Spleen (tissue), 11 donors: ENCODE measurements at regions not wholly inside any gene's neighbourhood (a gene's known extent, or its start where the extent isn't known, plus 50 kb on each side); places are given as distances from the start of the nearest gene placed in this dataset.
"Not testable (repeated sequence)": the region's sequence is repeated elsewhere in the genome, so short reads cannot be mapped to it uniquely, and the experiment has no call there.

Source experiments
- DNase-seq: peaks from one replicate; pipeline ENCODE4 v3.0.0-alpha.2; 2020
- H3K27ac ChIP-seq, 8 donors: fragments of 200-600 bp; sonication (generic) in 7 of 8; 1 replicate in 4 of 8; 2 replicates in 4 of 8; pipeline versions ENCODE4 v1.5.0 to v1.8.0; 2016 to 2021; ENCODE audit warnings: inconsistent platforms in 4 of 8, mild to moderate bottlenecking in 4 of 8, moderate library complexity in 1 of 8
- H3K27me3 ChIP-seq, 7 donors: fragments of 200-600 bp; sonication (generic) in 6 of 7; replicated peaks in 1 of 7; 1 replicate in 4 of 7; 2 replicates in 3 of 7; pipeline versions ENCODE4 v1.5.0 to v1.8.0; 2016 to 2021; ENCODE audit warnings: inconsistent platforms in 3 of 7, mild to moderate bottlenecking in 1 of 7
- H3K36me3 ChIP-seq, 6 donors: fragments of 200-600 bp; sonication (generic) in 5 of 6; 1 replicate in 4 of 6; 2 replicates in 2 of 6; pipeline versions ENCODE4 v1.5.0 to v1.8.0; 2016 to 2021; ENCODE audit warnings: inconsistent platforms in 2 of 6
- H3K4me1 ChIP-seq, 6 donors: fragments of 200-600 bp; sonication (generic) in 5 of 6; 1 replicate in 3 of 6; 2 replicates in 3 of 6; pipeline versions ENCODE4 v1.5.0 to v1.8.0; 2016 to 2021; ENCODE audit warnings: inconsistent platforms in 3 of 6
- H3K4me3 ChIP-seq, 8 donors: fragments of 200-600 bp; sonication (generic) in 7 of 8; 1 replicate in 4 of 8; 2 replicates in 4 of 8; pipeline versions ENCODE4 v1.5.0 to v1.8.0; 2016 to 2021; ENCODE audit warnings: inconsistent platforms in 4 of 8, mild to moderate bottlenecking in 4 of 8, moderate library complexity in 2 of 8
- H3K9me3 ChIP-seq, 8 donors: fragments of 200-600 bp; sonication (generic) in 7 of 8; 1 replicate in 4 of 8; 2 replicates in 4 of 8; pipeline versions ENCODE4 v1.5.0 to v1.8.0; 2016 to 2021; ENCODE audit warnings: inconsistent platforms in 4 of 8
- POLR2A ChIP-seq, 3 donors: fragments of 450-650 bp; IDR thresholded peaks; one replicate each; pipeline ENCODE4 v1.5.1; 2017; ENCODE audit warnings: antibody characterized with exemption in 3 of 3, mild to moderate bottlenecking in 1 of 3
- POLR2AphosphoS5 ChIP-seq, 3 donors: sonication (generic); formaldehyde crosslinking; IDR thresholded peaks; one replicate each; pipeline ENCODE4 v1.5.1; 2017; ENCODE audit warnings: antibody characterized with exemption in 3 of 3
- WGBS, 5 donors: extraction: QIAGEN DNeasy Blood & Tissue Kit in 3 of 5; methylation state at CpG; one replicate each; pipeline versions ENCODE4 v1.1.5 to v1.1.7; 2013 to 2018; 5-methylcytosine and 5-hydroxymethylcytosine counted together
- intact Hi-C: fragments of 100-400 bp; cut with DNase I; formaldehyde crosslinking; loops from one replicate; pipeline ENCODE4 v1.15.0; 2023; ENCODE audit warnings: low total_unique reads
- TF ChIP-seq, protein P1 (sequence below), 11 experiments: fragments of 200-600 bp in 7 of 11; fragments of 450-650 bp in 4 of 11; sonication (generic) in 4 of 11; IDR thresholded peaks in 8 of 11; conservative IDR thresholded peaks in 3 of 11; 1 replicate in 7 of 11; 2 replicates in 4 of 11; pipeline versions ENCODE4 v1.4.0 to v1.8.0; 2016 to 2021; ENCODE audit warnings: antibody characterized with exemption in 11 of 11, inconsistent platforms in 4 of 11, mild to moderate bottlenecking in 1 of 11
- donor health status: healthy with polysubstance abuse.
- donor health status: DM: no; HTN: no; CAD: no; lungs with moderate emphysema.
- donor health status: DM: no; HTN: no; CAD: no.
- donor health status: Bipolar disorder and iron deficiency.
- donor health status: healthy.
- donor health status: DM: no; HTN: no; CAD: no.
- donor health status: DM: yes; HTN: yes; CAD: no.

DNA sequence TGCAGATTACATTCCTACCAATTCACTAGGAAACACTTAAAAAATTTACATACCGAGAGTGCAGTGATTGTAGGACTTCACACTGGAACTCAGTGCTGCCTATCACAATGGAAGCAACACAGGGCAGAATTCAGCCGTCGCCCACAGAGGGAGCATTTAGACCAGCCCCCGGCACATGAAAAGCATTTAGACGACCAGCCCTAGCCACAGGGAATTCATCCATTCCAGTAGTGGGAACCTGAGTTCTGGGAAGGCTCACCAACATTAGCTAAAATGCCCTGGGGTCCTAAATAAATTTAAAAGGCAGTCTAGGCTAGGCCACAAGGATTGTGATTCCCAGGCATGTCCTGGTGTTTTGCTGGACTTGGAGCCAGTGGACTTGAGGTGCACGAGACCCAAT, 155.2 kb downstream of the LIG4 start:
- H3K9me3 ChIP-seq: peaks cover 0 to 23% (median 10%) of the 10 kb centered on the region in 8 donors
- H3K27me3 ChIP-seq: no peaks in the 10 kb centered on the region
- TF ChIP-seq, protein P1, sequence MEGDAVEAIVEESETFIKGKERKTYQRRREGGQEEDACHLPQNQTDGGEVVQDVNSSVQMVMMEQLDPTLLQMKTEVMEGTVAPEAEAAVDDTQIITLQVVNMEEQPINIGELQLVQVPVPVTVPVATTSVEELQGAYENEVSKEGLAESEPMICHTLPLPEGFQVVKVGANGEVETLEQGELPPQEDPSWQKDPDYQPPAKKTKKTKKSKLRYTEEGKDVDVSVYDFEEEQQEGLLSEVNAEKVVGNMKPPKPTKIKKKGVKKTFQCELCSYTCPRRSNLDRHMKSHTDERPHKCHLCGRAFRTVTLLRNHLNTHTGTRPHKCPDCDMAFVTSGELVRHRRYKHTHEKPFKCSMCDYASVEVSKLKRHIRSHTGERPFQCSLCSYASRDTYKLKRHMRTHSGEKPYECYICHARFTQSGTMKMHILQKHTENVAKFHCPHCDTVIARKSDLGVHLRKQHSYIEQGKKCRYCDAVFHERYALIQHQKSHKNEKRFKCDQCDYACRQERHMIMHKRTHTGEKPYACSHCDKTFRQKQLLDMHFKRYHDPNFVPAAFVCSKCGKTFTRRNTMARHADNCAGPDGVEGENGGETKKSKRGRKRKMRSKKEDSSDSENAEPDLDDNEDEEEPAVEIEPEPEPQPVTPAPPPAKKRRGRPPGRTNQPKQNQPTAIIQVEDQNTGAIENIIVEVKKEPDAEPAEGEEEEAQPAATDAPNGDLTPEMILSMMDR (IDR thresholded peaks at IDR 0.05 in 8 of 11, conservative IDR thresholded peaks at IDR 0.05 in 3 of 11): no peak
- no peak for TF ChIP-seq POLR2AphosphoS5 (IDR thresholded peaks at IDR 0.05)
- no peak for TF ChIP-seq POLR2A (IDR thresholded peaks at IDR 0.05)
- H3K36me3 ChIP-seq: no peaks in the 10 kb centered on the region
- 74 to 85% (median 84%) methylated on average over 6 of the region's 6 CpGs for WGBS, 5 donors
- no peak for DNase-seq
- H3K4me3 ChIP-seq: no peak overlapping the region
- intact Hi-C loops: no loop called here
- no peaks in the 10 kb centered on the region for H3K4me1 ChIP-seq
- no peak overlapping the region for H3K27ac ChIP-seq

DNA sequence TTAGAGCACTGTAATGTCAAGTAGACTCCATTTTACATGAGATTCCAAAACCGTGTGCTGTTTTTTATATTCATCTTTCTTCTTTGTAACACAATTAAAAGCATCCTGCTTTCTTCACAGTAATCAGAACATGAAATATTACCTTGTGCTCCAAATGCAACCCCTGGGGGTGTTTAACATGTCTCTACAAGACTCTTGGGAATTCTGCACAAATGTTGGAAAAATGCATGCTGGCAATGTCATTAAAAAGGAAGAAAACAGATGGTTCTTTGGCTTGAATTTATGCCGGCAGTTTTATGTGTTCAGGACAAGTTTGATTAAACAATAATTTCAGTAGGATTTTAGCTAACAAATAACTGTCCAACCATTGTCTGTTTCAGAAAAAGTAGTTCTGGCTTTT, 159.1 kb downstream of the LIG4 start:
- Histone ChIP-seq H3K9me3 (no peaks in the 10 kb centered on the region), H3K4me3 (no peak overlapping the region), H3K27ac (no peak overlapping the region), H3K36me3 (no peaks in the 10 kb centered on the region), H3K27me3 (no peaks in the 10 kb centered on the region), H3K4me1 (no peaks in the 10 kb centered on the region)
- no peak for DNase-seq
- intact Hi-C loops: no loop called here
- WGBS, 5 donors: 66 to 79% (median 72%) methylated on average over 2 of the region's 2 CpGs
- TF ChIP-seq, protein P1 (IDR thresholded peaks at IDR 0.05 in 8 of 11, conservative IDR thresholded peaks at IDR 0.05 in 3 of 11): no peak
- TF ChIP-seq POLR2AphosphoS5 (IDR thresholded peaks at IDR 0.05): no peak

DNA sequence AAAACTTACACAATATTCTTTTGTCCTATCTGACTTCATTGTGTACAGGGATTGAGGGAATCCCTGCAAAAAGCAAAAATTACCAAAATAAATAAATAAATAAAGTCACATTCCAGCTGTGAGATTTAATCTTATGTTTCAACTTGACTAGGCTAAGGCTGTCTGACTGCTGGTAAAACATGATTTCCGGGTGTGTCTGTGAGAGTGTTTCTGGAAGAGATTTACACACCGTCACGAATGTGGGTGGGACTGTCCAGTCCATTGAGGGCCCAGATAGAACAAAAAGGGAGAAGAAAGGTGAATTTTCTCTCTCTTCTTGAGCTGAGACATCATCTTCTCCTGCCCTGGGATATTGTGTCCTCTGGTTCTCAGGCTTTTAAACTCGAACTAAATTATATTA, 166.1 kb downstream of the LIG4 start:
- 61 to 74% (median 70%) methylated on average over 4 of the region's 4 CpGs for WGBS, 5 donors
- no peak overlapping the region for H3K4me3 ChIP-seq
- no peaks in the 10 kb centered on the region for H3K36me3 ChIP-seq
- no peaks in the 10 kb centered on the region for H3K9me3 ChIP-seq
- no peaks in the 10 kb centered on the region for H3K4me1 ChIP-seq
- DNase-seq: no peak
- TF ChIP-seq POLR2A (IDR thresholded peaks at IDR 0.05): no peak
- no peak for TF ChIP-seq POLR2AphosphoS5 (IDR thresholded peaks at IDR 0.05)
- TF ChIP-seq, protein P1 (IDR thresholded peaks at IDR 0.05 in 8 of 11, conservative IDR thresholded peaks at IDR 0.05 in 3 of 11): no peak
- H3K27me3 ChIP-seq: no peaks in the 10 kb centered on the region
- H3K27ac ChIP-seq: no peak overlapping the region
- intact Hi-C loops: no loop called here

DNA sequence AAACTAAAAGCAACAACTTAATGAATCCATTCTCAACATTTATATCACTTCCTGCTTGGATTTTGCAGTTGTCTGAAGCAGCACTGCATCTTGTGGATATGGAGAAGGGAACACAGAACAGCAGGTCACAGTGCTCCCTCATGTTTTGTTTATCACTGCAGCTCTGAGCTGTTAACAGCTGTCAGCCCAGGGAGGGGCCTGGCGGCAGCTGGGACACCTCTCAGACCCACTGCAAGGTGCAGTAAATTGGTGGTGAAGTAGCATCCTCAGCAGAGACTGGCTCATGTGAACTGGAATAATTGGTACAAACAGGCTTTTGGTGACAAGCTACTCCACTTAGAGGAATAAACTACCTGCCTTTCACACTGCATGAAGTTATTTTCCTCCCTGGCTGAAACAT, 170.4 kb downstream of the LIG4 start:
- Histone ChIP-seq H3K27ac (no peak overlapping the region), H3K27me3 (no peaks in the 10 kb centered on the region), H3K4me1 (no peaks in the 10 kb centered on the region), H3K36me3 (no peaks in the 10 kb centered on the region), H3K4me3 (no peak overlapping the region), H3K9me3 (peaks cover 0 to 6% (median 0%) of the 10 kb centered on the region in 8 donors)
- no peak for TF ChIP-seq POLR2A (IDR thresholded peaks at IDR 0.05)
- no peak for TF ChIP-seq POLR2AphosphoS5 (IDR thresholded peaks at IDR 0.05)
- TF ChIP-seq, protein P1 (IDR thresholded peaks at IDR 0.05 in 8 of 11, conservative IDR thresholded peaks at IDR 0.05 in 3 of 11): no peak
- no peak for DNase-seq
- 29 to 54% (median 42%) methylated on average over 1 of the region's 1 CpG for WGBS, 5 donors
- intact Hi-C loops: no loop called here

DNA sequence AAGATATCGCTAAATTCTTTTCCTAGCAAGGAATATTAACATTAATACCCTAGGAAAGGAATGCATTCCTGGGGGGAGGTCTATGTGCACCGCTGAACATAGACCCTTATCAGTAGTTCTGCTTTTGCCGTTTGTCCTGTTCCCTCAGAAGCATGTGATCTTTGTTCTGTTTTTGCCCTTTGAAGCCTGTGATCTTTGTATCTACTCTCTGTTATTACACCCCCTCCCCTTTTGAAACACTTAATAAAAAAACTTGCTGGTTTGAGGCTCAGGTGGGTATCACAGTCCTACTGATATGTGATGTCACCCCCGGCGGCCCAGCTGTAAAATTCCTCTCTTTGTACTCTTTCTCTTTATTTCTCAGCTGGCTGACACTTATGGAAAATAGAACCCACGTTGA, 172.5 kb downstream of the LIG4 start:
- WGBS, 5 donors: 63 to 72% (median 71%) methylated on average over 6 of the region's 6 CpGs
- DNase-seq, H3K27me3 ChIP-seq, intact Hi-C loops, H3K36me3 ChIP-seq, H3K4me3 ChIP-seq, H3K4me1 ChIP-seq, H3K27ac ChIP-seq: not testable (repeated sequence)
- peaks cover 0 to 16% (median 0%) of the 10 kb centered on the region in 8 donors for H3K9me3 ChIP-seq
